GM18517 (cell line): ENCODE measurements at regions not wholly inside any gene's neighbourhood (a gene's known extent, or its start where the extent isn't known, plus 50 kb on each side); places are given as distances from the start of the nearest gene placed in this dataset.

Experiments used
- ATAC-seq: cut with Tn5 transposase; IDR thresholded peaks from one replicate; pipeline ENCODE4 v1.9.1; 2021; ENCODE audit warnings: mild to moderate bottlenecking, moderate library complexity; ENCODE audit not compliant: unreplicated experiment

DNA sequence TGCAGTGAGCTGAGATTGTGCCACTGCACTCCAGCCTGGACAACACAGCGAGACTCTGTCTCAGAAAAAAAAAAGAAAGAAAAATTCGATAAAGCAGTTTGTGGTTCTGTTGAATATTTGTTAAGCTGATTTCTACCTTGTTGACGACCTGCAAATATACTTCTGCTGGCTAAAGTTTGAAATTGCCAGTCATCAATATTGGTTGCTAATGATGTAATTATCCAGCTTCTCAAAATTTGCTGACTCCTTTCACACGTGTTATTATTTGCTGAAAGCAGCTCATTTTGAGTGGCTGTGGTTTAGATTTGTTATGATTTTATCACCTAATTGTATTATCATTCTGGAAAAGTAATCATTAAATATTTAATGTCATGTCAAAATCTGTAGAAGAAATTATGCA is 774.3 kb downstream of the QKI start:
- no peak for ATAC-seq

DNA sequence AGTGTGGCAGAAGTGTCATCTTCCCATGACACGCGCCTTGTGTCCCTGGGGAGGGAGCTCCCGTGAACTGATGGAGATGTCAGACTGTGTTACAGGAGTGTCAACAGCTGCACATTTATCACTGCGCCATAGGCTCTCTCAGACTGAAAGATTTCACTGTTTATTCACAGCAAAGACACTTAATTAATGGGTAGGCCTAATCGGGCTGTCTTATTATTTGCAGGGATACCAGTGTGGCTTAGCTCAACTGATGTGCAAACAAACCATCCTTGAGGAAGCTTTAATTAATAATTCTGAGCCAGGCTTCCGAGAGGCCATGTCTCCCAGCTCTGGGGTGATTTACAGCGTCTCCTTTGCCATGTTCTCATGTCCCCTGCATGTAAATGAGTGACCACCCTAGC is 771.0 kb downstream of the QKI start:
- ATAC-seq, result no peak

DNA sequence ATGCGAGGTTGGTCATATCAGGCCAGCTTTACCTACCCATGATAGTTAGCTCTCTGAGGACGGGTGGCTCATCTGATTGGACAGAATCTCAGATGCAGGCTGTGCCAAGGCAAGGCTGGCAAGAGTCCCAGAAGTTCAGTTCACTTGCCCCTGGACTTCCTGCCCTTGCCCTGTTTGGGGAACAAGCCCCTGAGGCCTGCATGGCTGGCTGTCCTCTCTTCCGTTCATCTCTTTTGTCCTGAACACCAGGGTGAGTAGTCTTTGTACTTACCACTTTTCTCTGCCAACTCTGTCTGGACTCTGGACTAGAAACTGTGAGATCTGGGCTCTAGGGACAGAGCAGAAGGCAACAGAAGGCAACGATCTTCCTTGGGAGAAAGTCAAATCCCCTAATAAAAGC is 769.9 kb downstream of the QKI start:
- no peak for ATAC-seq

DNA sequence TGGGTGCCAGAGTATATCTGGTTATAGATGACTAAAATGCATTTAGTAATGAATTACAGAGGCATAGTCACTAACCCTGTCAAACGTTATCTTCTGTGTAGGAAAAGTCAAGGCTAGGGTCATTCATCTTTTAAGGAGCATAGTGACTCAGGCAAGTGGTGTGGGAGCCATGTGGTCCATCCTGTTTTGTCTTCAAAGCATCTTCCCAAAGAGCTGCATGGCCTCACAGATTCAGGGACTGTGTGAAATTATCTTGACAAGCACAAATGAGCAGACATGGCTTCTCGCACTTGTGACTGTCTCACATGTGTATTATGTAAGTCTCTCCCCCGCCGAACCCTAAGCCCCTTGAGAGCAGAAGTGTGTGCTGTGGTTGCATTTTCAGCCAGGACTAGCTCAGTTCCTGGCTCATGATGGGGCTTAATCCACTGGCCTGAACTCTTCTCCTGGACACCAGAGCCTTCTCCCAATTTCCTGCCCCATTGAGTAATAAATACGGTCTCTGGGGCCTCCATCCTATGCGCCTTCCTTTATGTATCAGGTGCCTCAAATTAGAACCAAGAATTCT is 769.1 kb downstream of the QKI start:
- ATAC-seq, result no peak

DNA sequence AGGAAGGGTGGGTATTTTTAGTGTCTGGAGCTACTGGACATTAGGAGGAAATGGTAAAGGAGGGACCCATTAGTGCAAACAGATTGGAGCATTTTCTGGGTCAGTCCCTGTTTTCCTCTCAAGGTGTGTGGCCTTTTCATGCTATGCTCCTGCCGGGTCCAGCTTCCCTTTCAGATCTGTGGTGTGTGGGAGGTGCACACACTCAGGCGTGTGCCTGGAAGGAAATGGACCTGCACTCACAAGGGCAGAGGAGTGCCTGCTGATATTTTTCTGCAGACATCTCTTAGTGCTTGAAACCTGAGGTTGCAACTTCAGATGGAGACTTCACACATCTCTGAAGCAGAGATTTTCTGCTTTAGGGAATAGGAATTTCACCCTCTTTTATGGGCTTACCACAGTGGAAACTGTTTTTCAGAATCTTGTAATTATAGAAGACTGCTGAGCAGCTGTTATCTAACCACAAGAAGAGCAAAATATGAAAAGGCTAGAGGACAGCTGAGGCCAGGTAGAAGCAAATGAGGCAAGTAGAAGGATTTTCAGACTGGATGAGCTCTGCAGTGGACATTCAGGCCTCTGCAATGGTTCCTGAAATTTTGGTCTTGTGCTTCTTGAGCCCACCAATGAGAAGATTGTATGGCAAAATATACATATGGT is 764.3 kb downstream of the QKI start:
- no peak for ATAC-seq

DNA sequence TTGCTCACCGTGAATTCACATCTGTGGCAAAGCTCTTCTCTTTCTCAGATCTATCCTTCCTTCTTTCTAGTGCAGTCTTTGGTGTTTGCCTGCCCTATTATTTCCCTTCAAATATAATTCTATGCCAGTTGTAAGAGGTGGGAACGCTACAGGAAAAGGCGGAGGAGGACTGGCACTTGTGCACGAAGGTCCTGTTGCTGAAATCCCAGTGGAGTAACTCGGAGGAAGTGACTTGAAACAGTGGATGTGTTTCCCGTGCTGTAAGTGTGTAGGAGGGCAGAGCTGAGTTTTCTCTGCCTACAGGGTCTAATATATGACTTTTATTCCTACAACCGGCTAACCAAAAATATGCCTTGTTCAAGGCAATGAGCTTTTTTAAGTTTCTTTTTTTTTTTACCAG is 754.8 kb downstream of the QKI start:
- ATAC-seq, result no peak

GRCh38 chr6:164168595-164168994 is 754.1 kb downstream of the QKI start:
- ATAC-seq, result no peak

DNA sequence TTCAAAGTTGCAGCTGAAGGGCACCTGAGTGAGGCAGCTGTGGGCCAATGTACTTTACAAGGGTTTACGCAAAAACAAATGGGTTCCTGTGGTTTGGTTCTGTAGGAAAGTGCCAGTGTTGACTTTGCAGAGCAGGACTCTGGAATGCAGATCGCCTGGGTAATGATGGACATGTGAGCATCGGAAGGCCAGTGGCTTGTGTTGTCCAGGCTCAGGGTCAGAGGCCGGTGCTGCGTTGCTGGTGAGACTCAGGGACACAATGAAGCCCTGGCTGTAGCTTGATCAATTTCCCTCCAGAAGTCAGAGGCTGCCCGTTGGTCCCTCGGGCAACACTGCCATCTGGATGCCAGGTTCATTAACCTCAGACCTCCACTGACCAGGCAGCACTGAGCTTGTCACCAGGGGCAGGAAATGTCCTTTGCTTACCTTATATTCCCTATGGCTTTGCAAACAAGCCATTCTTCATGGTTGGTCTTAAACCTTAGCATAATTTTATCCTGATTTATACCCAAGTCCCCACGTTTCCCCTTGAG is 753.4 kb downstream of the QKI start:
- no peak for ATAC-seq

DNA sequence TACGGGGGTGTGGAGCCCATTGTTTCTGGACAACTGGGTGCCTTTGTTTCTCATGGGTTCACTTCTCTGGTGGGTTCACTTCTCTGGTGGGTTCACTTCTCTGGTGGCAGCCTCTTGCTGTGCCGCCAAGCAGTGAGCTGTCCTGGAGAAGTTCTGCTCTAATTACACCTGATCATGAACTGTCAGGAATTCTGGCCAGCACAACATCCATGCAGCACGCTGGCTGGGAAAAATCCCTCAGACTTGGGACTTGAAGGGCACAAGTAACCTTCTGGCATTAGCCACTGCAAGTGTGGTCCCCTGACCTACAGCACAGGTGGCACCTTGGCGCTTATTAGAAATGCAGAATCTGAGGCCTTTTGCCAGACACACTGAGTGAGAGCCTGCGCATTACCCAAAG is 752.5 kb downstream of the QKI start:
- no peak for ATAC-seq

DNA sequence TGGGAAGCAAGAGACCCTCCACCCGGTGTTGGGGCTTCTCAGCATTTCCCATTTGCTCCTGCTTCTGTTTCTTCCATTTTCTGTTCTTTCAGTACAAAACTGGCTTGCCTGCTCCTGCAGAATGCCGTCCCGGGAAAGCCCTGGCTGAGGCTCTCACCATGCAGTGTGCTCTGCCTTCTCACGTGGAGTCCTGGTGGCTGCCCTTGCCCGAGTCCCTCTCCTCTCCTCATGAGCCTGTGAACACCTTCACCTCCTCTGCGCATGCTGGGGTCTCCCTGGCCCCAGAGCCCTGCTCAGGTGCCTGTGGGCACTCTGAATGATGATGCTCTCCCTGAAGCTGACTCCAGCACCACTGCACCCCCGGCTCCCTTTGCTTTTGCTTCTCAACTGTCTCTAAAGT is 752.0 kb downstream of the QKI start:
- ATAC-seq, result no peak

GRCh38 chr6:164164876-164165275 is 750.4 kb downstream of the QKI start:
- no peak for ATAC-seq

- ATAC-seq, result no peak
These were observed 748.7 kb downstream of the QKI start for GRCh38 chr6:164163239-164163638.

DNA sequence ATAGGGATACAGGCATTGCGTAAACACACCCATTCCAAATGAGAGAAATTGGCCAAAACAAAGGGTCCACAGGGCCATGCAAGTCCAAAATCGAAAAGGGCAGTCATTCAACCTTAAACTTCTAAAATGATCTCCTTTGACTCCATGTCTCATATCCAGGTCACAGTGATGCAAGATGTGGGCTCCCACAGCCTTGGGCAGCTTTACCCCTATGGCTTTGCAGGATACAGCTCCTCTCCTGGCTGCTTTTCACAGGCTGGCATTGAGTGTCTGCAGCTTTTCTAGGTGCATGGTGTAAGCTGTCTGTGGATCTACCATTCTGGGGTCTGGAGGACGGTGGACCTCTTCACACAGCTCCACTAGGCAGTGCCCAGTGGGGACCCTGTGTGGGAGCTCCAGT is 744.5 kb downstream of the QKI start:
- no peak for ATAC-seq

DNA sequence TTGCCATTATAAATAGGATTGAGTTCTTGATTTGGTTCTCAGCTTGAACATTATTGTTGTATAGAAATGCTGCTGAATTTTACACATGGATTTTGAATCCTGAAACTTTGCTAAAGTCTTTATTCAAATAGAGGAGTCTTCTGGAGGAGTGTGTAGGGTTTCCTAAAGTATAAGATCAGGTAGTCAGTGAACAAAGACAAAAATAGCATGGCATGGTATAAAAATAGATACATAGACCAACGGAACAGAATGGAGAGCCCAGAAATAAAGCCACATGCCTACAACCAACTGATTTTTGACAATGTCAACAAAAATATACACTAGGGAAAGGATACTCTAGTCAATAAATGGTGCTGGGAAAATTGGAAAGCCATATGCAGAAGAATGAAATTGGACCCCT is 740.1 kb downstream of the QKI start:
- ATAC-seq, result no peak

- ATAC-seq, result no peak
These were observed 738.1 kb downstream of the QKI start for GRCh38 chr6:164152611-164153010.

GRCh38 chr6:164151161-164152120 is 736.9 kb downstream of the QKI start:
- ATAC-seq, result no peak

DNA sequence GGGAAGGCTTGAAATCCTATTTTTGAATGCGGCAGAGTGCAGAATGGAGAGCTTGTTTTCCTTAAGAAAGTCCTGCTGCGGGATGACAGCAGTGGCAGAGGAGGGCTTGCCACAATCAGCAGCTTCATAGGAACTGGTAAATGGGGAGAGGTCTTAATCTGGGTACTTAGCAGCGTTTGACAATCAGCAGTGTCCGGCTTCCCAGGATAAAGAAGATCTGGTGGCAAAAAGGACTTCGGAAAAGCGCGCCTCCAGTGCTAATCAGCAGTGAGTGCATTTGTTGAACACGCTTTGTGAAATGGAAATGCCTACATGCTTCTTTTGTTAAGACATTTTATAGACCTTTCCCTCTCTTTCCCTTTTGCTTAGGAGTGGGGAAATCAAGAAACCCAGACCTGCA is 735.7 kb downstream of the QKI start:
- ATAC-seq, result no peak

DNA sequence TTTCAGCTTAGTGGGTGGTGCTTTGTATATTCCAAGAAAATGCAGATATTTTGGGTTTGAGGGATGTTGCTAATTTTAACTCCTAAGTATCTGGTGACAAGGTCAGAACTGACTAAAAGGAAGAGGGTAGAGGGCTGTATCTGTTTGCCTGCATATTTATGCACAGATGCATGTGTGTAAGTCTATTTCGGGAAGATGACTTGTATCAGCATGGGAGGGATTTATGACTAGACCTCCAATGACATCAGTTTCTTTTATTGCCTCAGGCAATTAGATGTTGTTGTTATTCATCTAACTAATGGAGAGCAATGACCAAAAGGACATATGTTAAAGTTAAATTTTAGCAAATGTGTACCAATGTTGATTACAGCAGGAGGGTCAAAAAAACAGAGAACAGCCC is 734.3 kb downstream of the QKI start:
- no peak for ATAC-seq

GRCh38 chr6:164144316-164144715 is 729.8 kb downstream of the QKI start:
- no peak for ATAC-seq

DNA sequence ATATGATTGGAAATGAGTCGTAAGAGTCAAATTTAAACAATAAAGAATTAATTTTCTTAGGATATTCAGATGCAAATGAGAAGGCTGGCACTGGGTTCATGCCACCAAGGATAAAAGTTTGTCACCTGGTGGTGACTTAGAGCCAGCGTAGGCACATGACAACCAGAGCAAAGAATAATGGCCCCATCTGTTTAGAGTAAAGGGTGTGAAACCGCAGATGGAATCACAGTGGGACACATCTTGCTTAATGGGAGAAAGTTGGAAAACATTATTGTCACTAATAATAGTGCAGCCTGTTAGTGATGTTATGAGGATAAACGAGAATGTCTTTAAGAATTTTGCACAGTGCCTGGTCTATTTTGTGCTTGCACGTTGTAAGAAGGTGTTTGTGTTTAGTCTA is 727.8 kb downstream of the QKI start:
- no peak for ATAC-seq

DNA sequence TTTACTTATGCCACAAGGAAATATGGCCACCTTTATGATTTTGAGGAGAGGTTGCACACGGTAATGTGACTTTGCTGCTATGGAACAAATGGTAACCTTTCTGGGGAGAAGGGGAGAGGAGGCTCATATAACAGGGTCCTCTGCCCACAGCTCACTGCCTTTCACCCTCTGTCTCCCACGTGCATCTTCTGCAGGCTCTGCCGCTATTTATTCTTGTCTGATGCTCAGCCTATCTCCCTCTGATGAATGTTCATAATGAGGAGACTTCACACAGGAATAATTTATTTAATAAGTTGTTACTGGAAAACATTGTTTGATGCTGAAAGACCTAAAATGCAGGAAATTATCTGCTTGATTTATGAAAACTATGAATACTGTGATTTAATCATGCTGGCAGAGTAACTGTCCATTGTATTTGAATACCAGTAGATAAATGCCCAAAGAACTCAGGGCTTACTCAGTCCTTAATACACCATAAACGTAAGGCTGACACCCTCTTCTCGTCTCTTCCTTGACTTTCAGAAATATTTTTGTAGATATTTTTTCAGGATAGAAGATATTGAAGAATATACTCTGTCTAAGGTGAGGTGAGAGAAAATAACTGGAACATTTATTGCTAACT is 721.1 kb downstream of the QKI start:
- ATAC-seq, result no peak
